ENCODE measurements at regions not wholly inside any gene's neighbourhood (a gene's known extent, or its start where the extent isn't known, plus 50 kb on each side); places are given as distances from the start of the nearest gene placed in this dataset.

GRCh38 chrX:122555925-122556324, 628.2 kb upstream of the GRIA3 start:
- no peak overlapping the region for H3K4me3 ChIP-seq (ENCODE audit: low read depth, poor library complexity, severe bottlenecking)
- 62 to 76% methylated on average over 2 of the region's 2 CpGs for WGBS, 2 donors
- TF ChIP-seq CTCF (IDR thresholded peaks at IDR 0.05) (no peak), POLR2A (IDR thresholded peaks at IDR 0.05) (no peak)
- no peak for DNase-seq (ENCODE audit: low spot score in 2 of 2)
- intact Hi-C loops (cut with DNase I; ENCODE audit: low total_unique reads) = no loop called here

GRCh38 chrX:122565952-122566351, 618.1 kb upstream of the GRIA3 start:
- no peak overlapping the region for H3K4me3 ChIP-seq (ENCODE audit: low read depth, poor library complexity, severe bottlenecking)
- intact Hi-C loops (cut with DNase I; ENCODE audit: low total_unique reads) = no loop called here
- DNase-seq (ENCODE audit: low spot score in 2 of 2) = peak in 1 of 2 donors; percentile 25
- TF ChIP-seq POLR2A (IDR thresholded peaks at IDR 0.05) (no peak), CTCF (IDR thresholded peaks at IDR 0.05) (no peak)
- 10 to 13% methylated on average over 1 of the region's 1 CpG for WGBS, 2 donors

GRCh38 chrX:122566401-122566800, 617.7 kb upstream of the GRIA3 start:
- intact Hi-C loops (cut with DNase I; ENCODE audit: low total_unique reads) = no loop called here
- H3K4me3 ChIP-seq (ENCODE audit: low read depth, poor library complexity, severe bottlenecking) = no peak overlapping the region
- TF ChIP-seq POLR2A (IDR thresholded peaks at IDR 0.05) (no peak), CTCF (IDR thresholded peaks at IDR 0.05) (no peak)
- no peak for DNase-seq (ENCODE audit: low spot score in 2 of 2)

- TF ChIP-seq POLR2A (IDR thresholded peaks at IDR 0.05) (no peak), CTCF (IDR thresholded peaks at IDR 0.05) (no peak)
- whole genome bisulfite sequencing, 2 donors = 62 to 75% methylated on average over 3 of the region's 3 CpGs
- no peak overlapping the region for H3K4me3 ChIP-seq (ENCODE audit: low read depth, poor library complexity, severe bottlenecking)
- intact Hi-C loops (cut with DNase I; ENCODE audit: low total_unique reads) = no loop called here
- DNase-seq (ENCODE audit: low spot score in 2 of 2) = no peak
These were observed 616.2 kb upstream of the GRIA3 start for GRCh38 chrX:122567911-122568310.

- WGBS, 2 donors = 60 to 65% methylated on average over 4 of the region's 4 CpGs
- intact Hi-C loops (cut with DNase I; ENCODE audit: low total_unique reads) = no loop called here
- DNase-seq (ENCODE audit: low spot score in 2 of 2) = no peak
- no peak for TF ChIP-seq POLR2A (IDR thresholded peaks at IDR 0.05)
- no peak for TF ChIP-seq CTCF (IDR thresholded peaks at IDR 0.05)
- H3K4me3 ChIP-seq (ENCODE audit: low read depth, poor library complexity, severe bottlenecking) = no peak overlapping the region
These were observed 611.6 kb upstream of the GRIA3 start for GRCh38 chrX:122572461-122572860.

GRCh38 chrX:122579036-122579435, 605.0 kb upstream of the GRIA3 start:
- no peak for TF ChIP-seq CTCF (IDR thresholded peaks at IDR 0.05)
- intact Hi-C loops (cut with DNase I; ENCODE audit: low total_unique reads) = no loop called here
- 79 to 83% methylated on average over 2 of the region's 2 CpGs for WGBS, 2 donors
- no peak overlapping the region for H3K4me3 ChIP-seq (ENCODE audit: low read depth, poor library complexity, severe bottlenecking)
- DNase-seq (ENCODE audit: low spot score in 2 of 2) = no peak
